HL-60 (cell line): ENCODE measurements at regions not wholly inside any gene's neighbourhood (a gene's known extent, or its start where the extent isn't known, plus 50 kb on each side); places are given as distances from the start of the nearest gene placed in this dataset.

Experiments
- GABPA ChIP-seq: IDR thresholded peaks from 2 replicates; pipeline ENCODE4 v1.6.1; 2012; ENCODE audit warnings: low read depth
- POLR2AphosphoS5 ChIP-seq: IDR thresholded peaks from 2 replicates; pipeline ENCODE4 v1.6.1; 2012; ENCODE audit warnings: low read depth
- SPI1 ChIP-seq: IDR thresholded peaks from 2 replicates; pipeline ENCODE4 v1.6.1; 2012; ENCODE audit warnings: low read depth, mild to moderate bottlenecking, borderline replicate concordance
- TF ChIP-seq, protein P1 (sequence below): IDR thresholded peaks from one replicate; pipeline ENCODE4 v1.5.1; 2011; ENCODE audit warnings: low read length, control low read depth, inconsistent platforms; ENCODE audit not compliant: insufficient read depth

DNA sequence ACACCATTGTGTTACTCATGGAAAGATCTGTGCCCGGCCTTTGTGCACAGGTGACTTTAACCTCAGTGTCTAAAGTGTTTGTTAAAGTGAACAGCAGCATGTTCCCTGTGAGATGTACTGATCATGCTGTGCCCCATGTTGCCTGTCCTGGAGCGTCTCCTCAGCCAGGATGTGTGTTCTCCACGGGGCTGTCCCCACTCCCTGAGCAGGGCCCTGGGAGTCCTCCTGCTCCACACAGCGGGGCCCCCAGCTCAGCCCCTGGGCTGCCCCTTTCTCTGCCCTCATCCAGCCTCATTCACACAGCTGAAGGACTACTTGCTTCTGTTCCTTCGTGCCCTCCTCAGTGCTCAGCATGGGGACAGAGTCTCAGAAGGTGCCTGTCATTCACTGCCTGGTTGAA lies 131.5 kb downstream of the SLC38A6 start:
- TF ChIP-seq SPI1 (no peak), POLR2AphosphoS5 (no peak), GABPA (no peak)
- TF ChIP-seq, protein P1, sequence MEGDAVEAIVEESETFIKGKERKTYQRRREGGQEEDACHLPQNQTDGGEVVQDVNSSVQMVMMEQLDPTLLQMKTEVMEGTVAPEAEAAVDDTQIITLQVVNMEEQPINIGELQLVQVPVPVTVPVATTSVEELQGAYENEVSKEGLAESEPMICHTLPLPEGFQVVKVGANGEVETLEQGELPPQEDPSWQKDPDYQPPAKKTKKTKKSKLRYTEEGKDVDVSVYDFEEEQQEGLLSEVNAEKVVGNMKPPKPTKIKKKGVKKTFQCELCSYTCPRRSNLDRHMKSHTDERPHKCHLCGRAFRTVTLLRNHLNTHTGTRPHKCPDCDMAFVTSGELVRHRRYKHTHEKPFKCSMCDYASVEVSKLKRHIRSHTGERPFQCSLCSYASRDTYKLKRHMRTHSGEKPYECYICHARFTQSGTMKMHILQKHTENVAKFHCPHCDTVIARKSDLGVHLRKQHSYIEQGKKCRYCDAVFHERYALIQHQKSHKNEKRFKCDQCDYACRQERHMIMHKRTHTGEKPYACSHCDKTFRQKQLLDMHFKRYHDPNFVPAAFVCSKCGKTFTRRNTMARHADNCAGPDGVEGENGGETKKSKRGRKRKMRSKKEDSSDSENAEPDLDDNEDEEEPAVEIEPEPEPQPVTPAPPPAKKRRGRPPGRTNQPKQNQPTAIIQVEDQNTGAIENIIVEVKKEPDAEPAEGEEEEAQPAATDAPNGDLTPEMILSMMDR, result no peak
